ENCODE measurements at regions not wholly inside any gene's neighbourhood (a gene's known extent, or its start where the extent isn't known, plus 50 kb on each side); places are given as distances from the start of the nearest gene placed in this dataset.

DNA sequence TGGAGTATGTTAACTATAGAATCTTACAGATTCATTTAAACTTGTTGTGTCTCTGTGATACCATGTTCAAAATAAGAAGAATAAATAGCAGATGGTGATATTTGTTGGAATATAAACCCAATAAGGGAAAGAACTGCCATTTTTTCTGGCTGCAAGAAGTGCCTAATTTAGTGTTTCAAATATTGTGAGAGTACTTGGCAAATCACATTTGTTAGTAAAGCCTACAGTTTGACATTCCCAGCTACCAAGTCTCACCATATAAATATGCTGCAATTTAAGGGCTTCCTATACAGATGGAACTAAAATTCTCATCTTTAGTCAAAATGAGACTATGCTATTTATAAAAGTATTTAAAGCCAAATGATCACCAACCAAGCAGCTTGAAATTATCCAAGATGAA lies 96.0 kb upstream of the WDFY3 start:
- no peak for TF ChIP-seq CTCF (IDR thresholded peaks at IDR 0.05)
- no peak for TF ChIP-seq POLR2A (IDR thresholded peaks at IDR 0.05)
